GM12801 (cell line): ENCODE measurements at regions not wholly inside any gene's neighbourhood (a gene's known extent, or its start where the extent isn't known, plus 50 kb on each side); places are given as distances from the start of the nearest gene placed in this dataset.

Experiments used
- TF ChIP-seq, protein P1 (sequence below): IDR thresholded peaks from one replicate; pipeline ENCODE4 v1.5.1; 2011; ENCODE audit warnings: control low read depth; ENCODE audit not compliant: insufficient read length; ENCODE audit errors: extremely low read depth

DNA sequence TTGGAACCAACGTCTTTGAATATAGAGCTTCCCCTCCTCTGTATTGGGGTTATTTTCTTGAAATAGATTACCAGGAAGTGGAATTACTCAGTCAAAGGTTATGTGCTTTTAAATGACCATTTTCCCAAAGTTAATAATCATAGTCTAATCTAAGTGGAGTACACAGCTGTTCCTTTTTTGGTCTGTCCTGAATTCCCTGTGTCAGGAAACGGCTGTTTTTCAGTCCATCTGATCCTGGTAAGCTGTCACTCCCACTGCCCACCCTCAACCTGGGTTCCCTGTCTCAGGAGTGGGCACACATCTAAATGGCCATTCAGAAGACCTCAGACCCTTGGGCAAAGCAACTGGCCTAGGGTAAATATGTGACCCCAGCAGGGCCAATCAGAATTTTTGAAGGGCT lies 57.6 kb upstream of the KSR1 start:
- TF ChIP-seq, protein P1, sequence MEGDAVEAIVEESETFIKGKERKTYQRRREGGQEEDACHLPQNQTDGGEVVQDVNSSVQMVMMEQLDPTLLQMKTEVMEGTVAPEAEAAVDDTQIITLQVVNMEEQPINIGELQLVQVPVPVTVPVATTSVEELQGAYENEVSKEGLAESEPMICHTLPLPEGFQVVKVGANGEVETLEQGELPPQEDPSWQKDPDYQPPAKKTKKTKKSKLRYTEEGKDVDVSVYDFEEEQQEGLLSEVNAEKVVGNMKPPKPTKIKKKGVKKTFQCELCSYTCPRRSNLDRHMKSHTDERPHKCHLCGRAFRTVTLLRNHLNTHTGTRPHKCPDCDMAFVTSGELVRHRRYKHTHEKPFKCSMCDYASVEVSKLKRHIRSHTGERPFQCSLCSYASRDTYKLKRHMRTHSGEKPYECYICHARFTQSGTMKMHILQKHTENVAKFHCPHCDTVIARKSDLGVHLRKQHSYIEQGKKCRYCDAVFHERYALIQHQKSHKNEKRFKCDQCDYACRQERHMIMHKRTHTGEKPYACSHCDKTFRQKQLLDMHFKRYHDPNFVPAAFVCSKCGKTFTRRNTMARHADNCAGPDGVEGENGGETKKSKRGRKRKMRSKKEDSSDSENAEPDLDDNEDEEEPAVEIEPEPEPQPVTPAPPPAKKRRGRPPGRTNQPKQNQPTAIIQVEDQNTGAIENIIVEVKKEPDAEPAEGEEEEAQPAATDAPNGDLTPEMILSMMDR, result no peak

DNA sequence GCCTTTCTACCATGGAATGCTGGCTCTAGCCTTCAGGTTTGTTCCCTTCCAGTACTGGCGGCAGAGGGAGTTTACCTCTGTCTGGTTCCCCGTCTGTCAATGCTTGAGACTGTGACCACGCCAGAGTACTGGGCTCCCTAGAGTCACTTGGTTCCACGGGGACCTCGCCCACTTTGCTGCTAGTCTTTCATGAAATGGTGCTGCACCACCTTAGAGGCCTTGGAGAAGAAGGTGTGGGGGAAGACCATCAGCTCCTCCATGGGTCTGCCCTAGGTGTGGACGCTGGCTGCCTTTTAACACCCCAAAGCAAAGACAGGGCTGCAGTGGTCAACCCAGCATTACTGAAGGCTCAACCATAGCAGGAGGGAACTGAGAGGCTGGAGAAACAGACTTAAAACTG lies 55.3 kb upstream of the KSR1 start:
- TF ChIP-seq, protein P1, result no peak

DNA sequence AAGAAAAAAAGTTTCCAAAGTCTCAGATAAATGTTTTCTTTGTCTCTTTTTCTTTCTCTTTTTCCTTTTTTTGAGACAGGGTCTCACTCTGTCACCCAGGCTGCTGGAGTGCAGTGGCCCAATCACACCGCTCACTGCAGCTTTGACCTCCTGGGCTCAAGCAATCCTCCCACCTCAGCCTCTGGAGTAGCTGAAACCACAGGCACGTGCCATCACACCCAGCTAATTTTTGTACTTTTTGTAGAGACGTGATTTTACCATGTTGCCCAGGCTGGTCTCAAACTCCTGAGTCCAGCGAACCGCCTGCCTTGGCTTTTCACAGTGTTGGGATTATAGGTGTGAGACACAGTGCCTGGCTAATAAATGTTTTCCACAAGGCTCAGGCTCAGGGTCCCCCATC lies 53.3 kb upstream of the KSR1 start:
- TF ChIP-seq, protein P1, result no peak

DNA sequence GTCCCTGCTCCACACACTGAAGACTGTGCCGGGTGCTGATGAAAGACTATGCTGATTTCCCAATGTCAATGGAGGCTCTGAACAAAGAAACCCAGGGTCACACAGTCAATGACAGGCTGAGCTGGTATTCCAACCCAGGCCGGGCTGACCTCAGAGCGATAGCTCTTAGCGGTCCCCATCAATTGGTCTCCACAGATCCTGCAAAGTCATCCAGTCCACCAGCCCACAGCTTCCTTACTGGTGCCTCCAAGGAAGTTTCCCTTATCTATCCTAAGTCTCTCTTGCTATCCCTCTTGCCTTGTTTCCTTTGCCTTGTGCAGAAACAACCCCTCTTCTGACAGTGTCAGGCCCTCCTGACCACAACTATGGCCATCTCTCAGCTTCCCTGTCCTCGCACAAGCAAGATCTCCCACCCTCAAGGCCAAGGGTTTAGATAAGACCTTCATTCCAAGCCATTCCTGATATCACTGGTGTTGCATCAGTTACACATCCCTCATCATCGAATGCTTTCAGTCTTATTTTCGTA lies 52.7 kb upstream of the KSR1 start:
- TF ChIP-seq, protein P1, result no peak

DNA sequence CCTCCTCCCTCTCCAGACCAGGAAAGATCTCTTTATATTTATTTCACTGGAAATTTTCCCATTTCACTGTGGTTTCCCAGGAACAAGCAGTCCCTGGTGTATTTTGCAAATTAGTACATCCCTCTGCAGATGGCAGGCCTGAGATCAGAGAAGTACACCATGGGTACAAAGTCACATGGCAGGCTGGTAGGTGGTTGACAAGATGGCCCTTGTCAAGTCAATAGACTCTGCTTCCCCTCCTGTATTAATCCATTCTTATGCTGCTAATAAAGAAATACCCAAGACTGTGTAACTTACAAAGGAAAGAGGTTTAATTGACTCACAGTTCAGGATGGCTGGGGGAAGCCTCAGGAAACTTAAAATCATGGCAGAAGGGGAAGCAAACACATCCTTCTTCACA lies 51.6 kb upstream of the KSR1 start:
- TF ChIP-seq, protein P1, result no peak
